ENCODE measurements at regions not wholly inside any gene's neighbourhood (a gene's known extent, or its start where the extent isn't known, plus 50 kb on each side); places are given as distances from the start of the nearest gene placed in this dataset.

DNA sequence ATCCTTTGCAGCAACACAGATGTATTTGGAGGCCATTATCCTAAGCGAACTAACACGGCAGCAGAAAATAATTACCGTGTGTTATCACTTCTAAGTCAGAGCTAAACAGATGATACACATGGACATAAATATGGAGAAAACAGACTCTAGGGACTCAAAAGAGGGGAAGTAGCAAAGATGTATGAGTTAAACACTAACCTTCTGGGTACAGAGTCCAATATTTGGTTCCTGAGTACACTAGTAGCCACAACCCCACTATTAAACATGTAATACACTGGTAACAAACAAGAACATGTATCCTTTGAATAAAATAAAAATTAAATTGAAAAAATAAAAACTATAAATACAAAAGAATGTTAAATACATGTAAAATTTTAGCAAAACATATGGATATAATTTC is 118.0 kb upstream of the SLITRK5 start:
- DNase-seq (ENCODE audit: low read depth, low spot score) (no peak), FAIRE-seq (no peak)
- H4K20me1 ChIP-seq (replicated peaks; ENCODE audit: control insufficient read depth, extremely low read depth, insufficient read depth, low read length), result no peaks in the 10 kb centered on the region
- H3K36me3 ChIP-seq (ENCODE audit: control insufficient read depth in 2 of 2, extremely low read depth in 1 of 2, insufficient read depth in 2 of 2, low read length in 2 of 2), result no peaks in the 10 kb centered on the region
- H3K27ac ChIP-seq (ENCODE audit: insufficient read depth, low read depth, low read length), result no peak overlapping the region
- no peak overlapping the region for H3K4me2 ChIP-seq (ENCODE audit: insufficient read depth, low read length)
- POLR2A ChIA-PET, result no interaction called here
- H3K9me1 ChIP-seq (replicated peaks; ENCODE audit: control insufficient read depth, extremely low read depth, insufficient read depth, low read length), result no peaks in the 10 kb centered on the region
- no peak overlapping the region for H3K4me3 ChIP-seq (replicated peaks in 1 of 3; ENCODE audit: insufficient read depth in 1 of 3, low read depth in 1 of 3, low read length in 3 of 3)
- H3K27me3 ChIP-seq (ENCODE audit: control insufficient read depth in 2 of 2, insufficient read depth in 2 of 2, low read length in 2 of 2), result no peaks in the 10 kb centered on the region
- H2AFZ ChIP-seq (ENCODE audit: low read depth, low read length), result no peak overlapping the region
- TF ChIP-seq JUN (IDR thresholded peaks at IDR 0.05; ENCODE audit: borderline replicate concordance, insufficient read depth, insufficient read length, low read depth) (no peak), POLR2A (IDR thresholded peaks at IDR 0.05; ENCODE audit: low read depth, low read length) (no peak), FOS (IDR thresholded peaks at IDR 0.05; ENCODE audit: borderline replicate concordance, insufficient read depth, low read length) (no peak), EZH2 (IDR thresholded peaks at IDR 0.05; ENCODE audit: borderline replicate concordance, low read depth, low read length, severe bottlenecking) (no peak), MYC (IDR thresholded peaks at IDR 0.05; ENCODE audit: low read depth, low read length) (no peak), GATA2 (IDR thresholded peaks at IDR 0.05; ENCODE audit: insufficient read depth, insufficient read length, low read depth, low read length) (no peak), POLR2AphosphoS5 (IDR thresholded peaks at IDR 0.05; ENCODE audit: insufficient read depth, low read depth, low read length) (no peak)
- TF ChIP-seq, protein P1, sequence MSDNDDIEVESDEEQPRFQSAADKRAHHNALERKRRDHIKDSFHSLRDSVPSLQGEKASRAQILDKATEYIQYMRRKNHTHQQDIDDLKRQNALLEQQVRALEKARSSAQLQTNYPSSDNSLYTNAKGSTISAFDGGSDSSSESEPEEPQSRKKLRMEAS (IDR thresholded peaks at IDR 0.05; ENCODE audit: insufficient read depth, insufficient read length), result no peak
- TF ChIP-seq, protein P2, sequence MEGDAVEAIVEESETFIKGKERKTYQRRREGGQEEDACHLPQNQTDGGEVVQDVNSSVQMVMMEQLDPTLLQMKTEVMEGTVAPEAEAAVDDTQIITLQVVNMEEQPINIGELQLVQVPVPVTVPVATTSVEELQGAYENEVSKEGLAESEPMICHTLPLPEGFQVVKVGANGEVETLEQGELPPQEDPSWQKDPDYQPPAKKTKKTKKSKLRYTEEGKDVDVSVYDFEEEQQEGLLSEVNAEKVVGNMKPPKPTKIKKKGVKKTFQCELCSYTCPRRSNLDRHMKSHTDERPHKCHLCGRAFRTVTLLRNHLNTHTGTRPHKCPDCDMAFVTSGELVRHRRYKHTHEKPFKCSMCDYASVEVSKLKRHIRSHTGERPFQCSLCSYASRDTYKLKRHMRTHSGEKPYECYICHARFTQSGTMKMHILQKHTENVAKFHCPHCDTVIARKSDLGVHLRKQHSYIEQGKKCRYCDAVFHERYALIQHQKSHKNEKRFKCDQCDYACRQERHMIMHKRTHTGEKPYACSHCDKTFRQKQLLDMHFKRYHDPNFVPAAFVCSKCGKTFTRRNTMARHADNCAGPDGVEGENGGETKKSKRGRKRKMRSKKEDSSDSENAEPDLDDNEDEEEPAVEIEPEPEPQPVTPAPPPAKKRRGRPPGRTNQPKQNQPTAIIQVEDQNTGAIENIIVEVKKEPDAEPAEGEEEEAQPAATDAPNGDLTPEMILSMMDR (IDR thresholded peaks at IDR 0.05; ENCODE audit: extremely low read depth in 1 of 2, insufficient read depth in 1 of 2, low read depth in 1 of 2, low read length in 2 of 2), result no peak
- H3K9ac ChIP-seq (replicated peaks; ENCODE audit: extremely low read depth, insufficient read depth, low read length), result no peak overlapping the region
- dilution Hi-C loops (cut with MboI; ENCODE audit: extremely low pct_ligation_motif_present, low sequenced_read_pairs) (no loop called here), intact Hi-C loops (cut with micrococcal nuclease) (no loop called here)
- no peaks in the 10 kb centered on the region for H3K79me2 ChIP-seq (ENCODE audit: control insufficient read depth, insufficient read depth, low read length)
- no peaks in the 10 kb centered on the region for H3K9me3 ChIP-seq (replicated peaks; ENCODE audit: control insufficient read depth, insufficient read depth, low read length)
- CTCF ChIA-PET, result no interaction called here
- BruUV-seq (replicated peaks), result no TSS peak
- no peaks in the 10 kb centered on the region for H3K4me1 ChIP-seq (ENCODE audit: control insufficient read depth, extremely low read depth, insufficient read depth, low read length)
